ENCODE measurements at regions not wholly inside any gene's neighbourhood (a gene's known extent, or its start where the extent isn't known, plus 50 kb on each side); places are given as distances from the start of the nearest gene placed in this dataset.
"Not testable (repeated sequence)": the region's sequence is repeated elsewhere in the genome, so short reads cannot be mapped to it uniquely, and the experiment has no call there.

- DNase-seq (ENCODE audit: low read depth) = no peak
Observed at GRCh38 chrX:5295004-5295403, 933.7 kb downstream of the NLGN4X start.

GRCh38 chrX:5290635-5291034 is 938.0 kb downstream of the NLGN4X start:
- no peak for DNase-seq (ENCODE audit: low read depth)

GRCh38 chrX:5289949-5290348 is 938.7 kb downstream of the NLGN4X start:
- DNase-seq (ENCODE audit: low read depth) = not testable (repeated sequence)

GRCh38 chrX:5278908-5279307 is 949.8 kb downstream of the NLGN4X start:
- no peak for DNase-seq (ENCODE audit: low read depth)

GRCh38 chrX:5265324-5265850 is 963.3 kb downstream of the NLGN4X start:
- no peak for DNase-seq (ENCODE audit: low read depth)

GRCh38 chrX:5250106-5250505 is 978.6 kb downstream of the NLGN4X start:
- no peak for DNase-seq (ENCODE audit: low read depth)

- no peak for DNase-seq (ENCODE audit: low read depth)
Observed at GRCh38 chrX:5242091-5242790, 986.4 kb downstream of the NLGN4X start.

- no peak for DNase-seq (ENCODE audit: low read depth)
Observed at GRCh38 chrX:5236749-5237148, 991.9 kb downstream of the NLGN4X start.

GRCh38 chrX:5236096-5236495 is 992.6 kb downstream of the NLGN4X start:
- no peak for DNase-seq (ENCODE audit: low read depth)

GRCh38 chrX:5233830-5234229 is 994.8 kb downstream of the NLGN4X start:
- DNase-seq (ENCODE audit: low read depth) = no peak

- no peak for DNase-seq (ENCODE audit: low read depth)
Observed at GRCh38 chrX:5220421-5220820, 1008.2 kb downstream of the NLGN4X start.

GRCh38 chrX:5194806-5195205 is 1033.9 kb downstream of the NLGN4X start:
- DNase-seq (ENCODE audit: low read depth) = no peak

- DNase-seq (ENCODE audit: low read depth) = no peak
Observed at GRCh38 chrX:5180135-5180741, 1048.4 kb downstream of the NLGN4X start.

GRCh38 chrX:5176766-5177165 is 1051.9 kb downstream of the NLGN4X start:
- DNase-seq (ENCODE audit: low read depth) = no peak

GRCh38 chrX:5163663-5164062 is 1065.0 kb downstream of the NLGN4X start:
- DNase-seq (ENCODE audit: low read depth) = no peak

GRCh38 chrX:5155301-5155700 is 1073.4 kb downstream of the NLGN4X start:
- DNase-seq (ENCODE audit: low read depth) = no peak

GRCh38 chrX:5145957-5146356 is 1082.7 kb downstream of the NLGN4X start:
- DNase-seq (ENCODE audit: low read depth) = no peak

GRCh38 chrX:5142644-5143043 is 1086.0 kb downstream of the NLGN4X start:
- no peak for DNase-seq (ENCODE audit: low read depth)

- DNase-seq (ENCODE audit: low read depth) = no peak
Observed at GRCh38 chrX:5122181-5122678, 1106.4 kb downstream of the NLGN4X start.

GRCh38 chrX:5117816-5118215 is 1110.9 kb downstream of the NLGN4X start:
- no peak for DNase-seq (ENCODE audit: low read depth)

- DNase-seq (ENCODE audit: low read depth) = no peak
Observed at GRCh38 chrX:5113128-5113527, 1115.5 kb downstream of the NLGN4X start.

- DNase-seq (ENCODE audit: low read depth) = no peak
Observed at GRCh38 chrX:5100004-5100403, 1128.7 kb downstream of the NLGN4X start.

- DNase-seq (ENCODE audit: low read depth) = no peak
Observed at GRCh38 chrX:5086388-5086787, 1142.3 kb downstream of the NLGN4X start.
